ENCODE measurements at regions not wholly inside any gene's neighbourhood (a gene's known extent, or its start where the extent isn't known, plus 50 kb on each side); places are given as distances from the start of the nearest gene placed in this dataset.

DNA sequence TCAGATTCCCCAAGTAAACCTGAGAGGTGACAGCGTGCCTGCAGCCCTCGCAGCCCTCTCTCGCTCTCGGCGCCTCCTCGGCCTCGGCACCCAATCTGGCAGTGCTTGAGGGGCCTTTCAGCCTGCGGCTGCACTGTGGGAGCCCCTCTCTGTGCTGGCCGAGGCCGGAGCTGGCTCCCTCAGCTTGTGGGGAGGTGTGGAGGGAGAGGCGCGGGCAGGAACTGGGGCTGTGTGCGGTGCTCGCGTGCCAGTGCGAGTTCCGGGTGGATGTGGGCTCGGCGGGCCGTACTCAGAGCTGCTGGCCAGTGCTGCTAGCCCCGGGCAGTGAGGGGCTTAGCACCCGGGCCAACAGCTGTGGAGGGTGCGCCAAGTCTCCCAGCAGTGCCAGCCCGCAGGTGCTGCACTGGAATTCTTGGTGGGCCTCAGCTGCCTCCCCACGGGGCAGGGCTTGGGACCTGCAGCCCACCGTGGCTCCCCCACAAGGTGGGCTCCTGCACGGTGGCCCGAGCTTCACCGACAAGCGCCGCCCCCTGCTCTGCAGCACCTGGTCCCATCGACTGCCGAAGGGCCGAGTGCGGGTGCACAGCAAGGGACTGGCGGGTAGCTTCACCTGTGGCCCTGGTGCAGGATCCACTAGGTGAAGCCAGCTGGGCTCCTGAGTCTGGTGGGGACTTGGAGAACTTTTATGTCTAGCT is 809.7 kb upstream of the ADGRB3 start:
- no peak for TF ChIP-seq GABPA (IDR thresholded peaks at IDR 0.05; ENCODE audit: low read depth)
- TF ChIP-seq, protein P1, sequence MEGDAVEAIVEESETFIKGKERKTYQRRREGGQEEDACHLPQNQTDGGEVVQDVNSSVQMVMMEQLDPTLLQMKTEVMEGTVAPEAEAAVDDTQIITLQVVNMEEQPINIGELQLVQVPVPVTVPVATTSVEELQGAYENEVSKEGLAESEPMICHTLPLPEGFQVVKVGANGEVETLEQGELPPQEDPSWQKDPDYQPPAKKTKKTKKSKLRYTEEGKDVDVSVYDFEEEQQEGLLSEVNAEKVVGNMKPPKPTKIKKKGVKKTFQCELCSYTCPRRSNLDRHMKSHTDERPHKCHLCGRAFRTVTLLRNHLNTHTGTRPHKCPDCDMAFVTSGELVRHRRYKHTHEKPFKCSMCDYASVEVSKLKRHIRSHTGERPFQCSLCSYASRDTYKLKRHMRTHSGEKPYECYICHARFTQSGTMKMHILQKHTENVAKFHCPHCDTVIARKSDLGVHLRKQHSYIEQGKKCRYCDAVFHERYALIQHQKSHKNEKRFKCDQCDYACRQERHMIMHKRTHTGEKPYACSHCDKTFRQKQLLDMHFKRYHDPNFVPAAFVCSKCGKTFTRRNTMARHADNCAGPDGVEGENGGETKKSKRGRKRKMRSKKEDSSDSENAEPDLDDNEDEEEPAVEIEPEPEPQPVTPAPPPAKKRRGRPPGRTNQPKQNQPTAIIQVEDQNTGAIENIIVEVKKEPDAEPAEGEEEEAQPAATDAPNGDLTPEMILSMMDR (IDR thresholded peaks at IDR 0.05 in 2 of 3, conservative IDR thresholded peaks at IDR 0.05 in 1 of 3; ENCODE audit: control insufficient read depth in 2 of 3, extremely low read depth in 1 of 3, insufficient read depth in 1 of 3, low read depth in 3 of 3, low read length in 3 of 3): no peak
- no peak for TF ChIP-seq RELA (IDR thresholded peaks at IDR 0.05; ENCODE audit: borderline replicate concordance, partially characterized antibody)
- no peak for TF ChIP-seq POLR2A (IDR thresholded peaks at IDR 0.05; ENCODE audit: low read depth, low read length)
- TF ChIP-seq NFIC (IDR thresholded peaks at IDR 0.05; ENCODE audit: low read depth, low read length): no peak
- TF ChIP-seq POLR2AphosphoS2 (IDR thresholded peaks at IDR 0.05; ENCODE audit: low read depth, low read length): no peak
- no peak for TF ChIP-seq SP1 (IDR thresholded peaks at IDR 0.05; ENCODE audit: low read depth, low read length)
- no peak for TF ChIP-seq FOS (IDR thresholded peaks at IDR 0.05; ENCODE audit: borderline replicate concordance, extremely low read depth, insufficient read length)
